ENCODE measurements at regions not wholly inside any gene's neighbourhood (a gene's known extent, or its start where the extent isn't known, plus 50 kb on each side); places are given as distances from the start of the nearest gene placed in this dataset.
A peak's percentile ranks its signal among the peaks of the same experiment; 100 is the strongest.

DNA sequence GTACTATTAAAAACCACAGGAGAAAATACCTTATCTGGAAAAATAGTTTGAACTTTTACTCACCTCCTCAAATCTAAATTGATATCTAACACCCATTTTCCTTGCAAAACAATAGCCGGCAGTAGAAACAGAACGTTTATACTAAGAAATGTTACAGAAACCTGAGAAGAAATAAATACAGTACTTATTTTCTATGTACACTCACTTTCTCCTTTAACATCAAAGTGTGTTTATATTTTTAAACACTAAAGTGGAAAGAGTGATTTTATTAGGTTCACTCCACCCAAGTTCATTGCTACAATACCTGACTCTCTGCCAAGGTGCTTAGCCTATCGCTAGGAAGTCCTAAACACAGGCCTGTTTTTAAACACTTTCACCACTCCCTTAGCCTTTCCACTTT, 87.8 kb upstream of the TJP1 start:
- TF ChIP-seq ZNF629 (tag by site-specific recombination; IDR thresholded peaks at IDR 0.05) (no peak), FEZF1 (tag by site-specific recombination; IDR thresholded peaks at IDR 0.05) (peak; percentile 72), ZNF274 (IDR thresholded peaks at IDR 0.05; ENCODE audit: low read length) (no peak), ZNF274 (tag by site-specific recombination; IDR thresholded peaks at IDR 0.05; ENCODE audit: borderline replicate concordance) (no peak)
- TF ChIP-seq, protein P1, sequence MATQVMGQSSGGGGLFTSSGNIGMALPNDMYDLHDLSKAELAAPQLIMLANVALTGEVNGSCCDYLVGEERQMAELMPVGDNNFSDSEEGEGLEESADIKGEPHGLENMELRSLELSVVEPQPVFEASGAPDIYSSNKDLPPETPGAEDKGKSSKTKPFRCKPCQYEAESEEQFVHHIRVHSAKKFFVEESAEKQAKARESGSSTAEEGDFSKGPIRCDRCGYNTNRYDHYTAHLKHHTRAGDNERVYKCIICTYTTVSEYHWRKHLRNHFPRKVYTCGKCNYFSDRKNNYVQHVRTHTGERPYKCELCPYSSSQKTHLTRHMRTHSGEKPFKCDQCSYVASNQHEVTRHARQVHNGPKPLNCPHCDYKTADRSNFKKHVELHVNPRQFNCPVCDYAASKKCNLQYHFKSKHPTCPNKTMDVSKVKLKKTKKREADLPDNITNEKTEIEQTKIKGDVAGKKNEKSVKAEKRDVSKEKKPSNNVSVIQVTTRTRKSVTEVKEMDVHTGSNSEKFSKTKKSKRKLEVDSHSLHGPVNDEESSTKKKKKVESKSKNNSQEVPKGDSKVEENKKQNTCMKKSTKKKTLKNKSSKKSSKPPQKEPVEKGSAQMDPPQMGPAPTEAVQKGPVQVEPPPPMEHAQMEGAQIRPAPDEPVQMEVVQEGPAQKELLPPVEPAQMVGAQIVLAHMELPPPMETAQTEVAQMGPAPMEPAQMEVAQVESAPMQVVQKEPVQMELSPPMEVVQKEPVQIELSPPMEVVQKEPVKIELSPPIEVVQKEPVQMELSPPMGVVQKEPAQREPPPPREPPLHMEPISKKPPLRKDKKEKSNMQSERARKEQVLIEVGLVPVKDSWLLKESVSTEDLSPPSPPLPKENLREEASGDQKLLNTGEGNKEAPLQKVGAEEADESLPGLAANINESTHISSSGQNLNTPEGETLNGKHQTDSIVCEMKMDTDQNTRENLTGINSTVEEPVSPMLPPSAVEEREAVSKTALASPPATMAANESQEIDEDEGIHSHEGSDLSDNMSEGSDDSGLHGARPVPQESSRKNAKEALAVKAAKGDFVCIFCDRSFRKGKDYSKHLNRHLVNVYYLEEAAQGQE (tag by site-specific recombination; IDR thresholded peaks at IDR 0.05): no peak
- TF ChIP-seq, protein P2, sequence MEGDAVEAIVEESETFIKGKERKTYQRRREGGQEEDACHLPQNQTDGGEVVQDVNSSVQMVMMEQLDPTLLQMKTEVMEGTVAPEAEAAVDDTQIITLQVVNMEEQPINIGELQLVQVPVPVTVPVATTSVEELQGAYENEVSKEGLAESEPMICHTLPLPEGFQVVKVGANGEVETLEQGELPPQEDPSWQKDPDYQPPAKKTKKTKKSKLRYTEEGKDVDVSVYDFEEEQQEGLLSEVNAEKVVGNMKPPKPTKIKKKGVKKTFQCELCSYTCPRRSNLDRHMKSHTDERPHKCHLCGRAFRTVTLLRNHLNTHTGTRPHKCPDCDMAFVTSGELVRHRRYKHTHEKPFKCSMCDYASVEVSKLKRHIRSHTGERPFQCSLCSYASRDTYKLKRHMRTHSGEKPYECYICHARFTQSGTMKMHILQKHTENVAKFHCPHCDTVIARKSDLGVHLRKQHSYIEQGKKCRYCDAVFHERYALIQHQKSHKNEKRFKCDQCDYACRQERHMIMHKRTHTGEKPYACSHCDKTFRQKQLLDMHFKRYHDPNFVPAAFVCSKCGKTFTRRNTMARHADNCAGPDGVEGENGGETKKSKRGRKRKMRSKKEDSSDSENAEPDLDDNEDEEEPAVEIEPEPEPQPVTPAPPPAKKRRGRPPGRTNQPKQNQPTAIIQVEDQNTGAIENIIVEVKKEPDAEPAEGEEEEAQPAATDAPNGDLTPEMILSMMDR (tag by site-specific recombination; IDR thresholded peaks at IDR 0.05): no peak
- TF ChIP-seq, protein P3, sequence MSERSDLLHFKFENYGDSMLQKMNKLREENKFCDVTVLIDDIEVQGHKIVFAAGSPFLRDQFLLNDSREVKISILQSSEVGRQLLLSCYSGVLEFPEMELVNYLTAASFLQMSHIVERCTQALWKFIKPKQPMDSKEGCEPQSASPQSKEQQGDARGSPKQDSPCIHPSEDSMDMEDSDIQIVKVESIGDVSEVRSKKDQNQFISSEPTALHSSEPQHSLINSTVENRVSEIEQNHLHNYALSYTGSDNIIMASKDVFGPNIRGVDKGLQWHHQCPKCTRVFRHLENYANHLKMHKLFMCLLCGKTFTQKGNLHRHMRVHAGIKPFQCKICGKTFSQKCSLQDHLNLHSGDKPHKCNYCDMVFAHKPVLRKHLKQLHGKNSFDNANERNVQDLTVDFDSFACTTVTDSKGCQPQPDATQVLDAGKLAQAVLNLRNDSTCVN (tag by site-specific recombination; optimal IDR thresholded peaks at IDR 0.05): no peak

Data from HEK293 (cell line).